WTC11 (cell line): ENCODE measurements at regions not wholly inside any gene's neighbourhood (a gene's known extent, or its start where the extent isn't known, plus 50 kb on each side); places are given as distances from the start of the nearest gene placed in this dataset.

Experiments
- ATAC-seq: fragments of 200-7000 bp; cut with Tn5 transposase; 2 replicates; pipeline ENCODE4 v1.10.0; 2021; ENCODE audit warnings: mild to moderate bottlenecking, moderate library complexity
- CTCF ChIA-PET: fragments of 300-600 bp; sonication (Branson Sonifier 250); formaldehyde crosslinking; loops from one replicate; lab custom pipeline; 2021; ENCODE audit warnings: antibody characterized with exemption; lab: Charles Lee
- POLR2A ChIA-PET: fragments of 350-600 bp; sonication (Branson Sonifier 250); formaldehyde crosslinking; loops from one replicate; lab custom pipeline; 2021; ENCODE audit warnings: antibody characterized with exemption; lab: Charles Lee
- DNase-seq: peaks from one replicate; pipeline ENCODE4 v3.0.0; 2021; ENCODE audit warnings: low spot score
- H3K27ac Mint-ChIP-seq: 2 replicates; pipeline ENCODE4 v1.8.0; 2021; ENCODE audit warnings: mixed read lengths
- H3K27me3 Mint-ChIP-seq: 2 replicates; pipeline ENCODE4 v1.8.0; 2021; ENCODE audit warnings: low read depth, mild to moderate bottlenecking, moderate library complexity, mixed read lengths
- H3K36me3 Mint-ChIP-seq: 2 replicates; pipeline ENCODE4 v1.8.0; 2021; ENCODE audit warnings: mixed read lengths
- H3K4me1 Mint-ChIP-seq: 2 replicates; pipeline ENCODE4 v1.8.0; 2022; ENCODE audit warnings: mixed read lengths
- H3K4me3 Mint-ChIP-seq: 2 replicates; pipeline ENCODE4 v1.8.0; 2021; ENCODE audit warnings: mild to moderate bottlenecking, moderate library complexity, mixed read lengths
- H3K9me3 Mint-ChIP-seq: 2 replicates; pipeline ENCODE4 v1.8.0; 2021; ENCODE audit warnings: mixed read lengths
- AFF4 ChIP-seq: sonication (generic); formaldehyde crosslinking; IDR thresholded peaks from 2 replicates; pipeline ENCODE4 v1.8.1; 2023; ENCODE audit warnings: mild to moderate bottlenecking, missing genetic modification reagents, borderline replicate concordance
- AR ChIP-seq: fragments of 250-450 bp; sonication (Bioruptor Pico); IDR thresholded peaks from 2 replicates; pipeline ENCODE4 v1.9.0; 2021; ENCODE audit warnings: mild to moderate bottlenecking
- ATF3 ChIP-seq: sonication (generic); formaldehyde crosslinking; conservative IDR thresholded peaks from 2 replicates; pipeline ENCODE4 v1.8.1; 2022; ENCODE audit warnings: mild to moderate bottlenecking, missing genetic modification reagents
- CDX4 ChIP-seq: fragments of 250-450 bp; sonication (Bioruptor Pico); IDR thresholded peaks from 2 replicates; pipeline ENCODE4 v1.9.0; 2021; ENCODE audit warnings: moderate library complexity, mild to moderate bottlenecking, inconsistent platforms, borderline replicate concordance
- ETV6 ChIP-seq: sonication (generic); formaldehyde crosslinking; IDR thresholded peaks from 2 replicates; pipeline ENCODE4 v1.8.1; 2022; ENCODE audit warnings: mild to moderate bottlenecking, missing genetic modification reagents
- FOXJ3 ChIP-seq: sonication (generic); formaldehyde crosslinking; IDR thresholded peaks from 2 replicates; pipeline ENCODE4 v1.9.0; 2021; ENCODE audit warnings: missing genetic modification reagents, mild to moderate bottlenecking, borderline replicate concordance
- IRF1 ChIP-seq: sonication (generic); formaldehyde crosslinking; IDR thresholded peaks from 2 replicates; pipeline ENCODE4 v1.8.0; 2023; ENCODE audit warnings: missing genetic modification reagents
- NFE2L1 ChIP-seq: sonication (generic); formaldehyde crosslinking; IDR thresholded peaks from 2 replicates; pipeline ENCODE4 v1.8.1; 2023; ENCODE audit warnings: missing genetic modification reagents
- NFYB ChIP-seq: sonication (generic); formaldehyde crosslinking; conservative IDR thresholded peaks from 2 replicates; pipeline ENCODE4 v1.8.0; 2022; ENCODE audit warnings: low read depth, missing genetic modification reagents
- PREB ChIP-seq: sonication (generic); formaldehyde crosslinking; IDR thresholded peaks from 2 replicates; pipeline ENCODE4 v1.8.1; 2022; ENCODE audit warnings: mild to moderate bottlenecking, missing genetic modification reagents, moderate library complexity, borderline replicate concordance
- ZNF121 ChIP-seq: sonication (generic); formaldehyde crosslinking; IDR thresholded peaks from 2 replicates; pipeline ENCODE4 v1.8.0; 2023; ENCODE audit warnings: missing genetic modification reagents
- ZNF423 ChIP-seq: fragments of 250-450 bp; sonication (Bioruptor Pico); IDR thresholded peaks from 2 replicates; pipeline ENCODE4 v2.1.2; 2022; ENCODE audit warnings: mild to moderate bottlenecking, moderate library complexity
- ZSCAN18 ChIP-seq: fragments of 250-450 bp; sonication (Bioruptor Pico); IDR thresholded peaks from 2 replicates; pipeline ENCODE4 v2.1.2; 2022; ENCODE audit warnings: mild to moderate bottlenecking, moderate library complexity

GRCh38 chr4:28432348-28433025, 1571.8 kb downstream of the STIM2 start:
- Mint-ChIP-seq H3K4me3 (no peak overlapping the region), H3K27me3 (no peaks in the 10 kb centered on the region), H3K4me1 (peaks cover 31% of the 10 kb centered on the region), H3K9me3 (no peaks in the 10 kb centered on the region), H3K36me3 (no peaks in the 10 kb centered on the region), H3K27ac (no peak overlapping the region)
- DNase-seq (peak; percentile 10), ATAC-seq (peak; percentile 47; the same call in 1 of the 2 replicates)
- peak; percentile 88 for TF ChIP-seq ZNF423 (CRISPR knock-in tag)
- TF ChIP-seq ZSCAN18 (CRISPR knock-in tag) = no peak
- TF ChIP-seq ZNF121 (CRISPR knock-in tag) = no peak
- CTCF ChIA-PET = interaction anchor here (0.8 kb wide), 1 partner anchor 9 kb away, joined by 3 read pairs; no protein-coding TSS in a partner anchor
- POLR2A ChIA-PET = no interaction called here

- POLR2A ChIA-PET = no interaction called here
- CTCF ChIA-PET = interaction anchor here (0.6 kb wide), 1 partner anchor 14 kb away, joined by 3 read pairs; no protein-coding TSS in a partner anchor
- H3K4me1 Mint-ChIP-seq = peaks cover 31% of the 10 kb centered on the region
- H3K36me3 Mint-ChIP-seq = no peaks in the 10 kb centered on the region
- no peak; the same call in 1 of the 2 replicates for ATAC-seq
- no peaks in the 10 kb centered on the region for H3K9me3 Mint-ChIP-seq
- peak overlapping the region; percentile 67 for H3K27ac Mint-ChIP-seq
- no peak overlapping the region for H3K4me3 Mint-ChIP-seq
- no peaks in the 10 kb centered on the region for H3K27me3 Mint-ChIP-seq
- TF ChIP-seq NFE2L1 (no peak), ETV6 (no peak), AFF4 (CRISPR knock-in tag) (no peak), AR (CRISPR knock-in tag) (no peak), FOXJ3 (CRISPR knock-in tag) (no peak), CDX4 (CRISPR knock-in tag) (no peak), NFYB (CRISPR knock-in tag) (no peak), ATF3 (no peak), IRF1 (CRISPR knock-in tag) (no peak), PREB (no peak)
- DNase-seq = no peak
These were observed 1574.7 kb downstream of the STIM2 start for GRCh38 chr4:28435314-28435713.
